SK-N-MC (cell line): ENCODE measurements at regions not wholly inside any gene's neighbourhood (a gene's known extent, or its start where the extent isn't known, plus 50 kb on each side); places are given as distances from the start of the nearest gene placed in this dataset.

ENCODE experiments used
- EZH2 ChIP-seq: fragments of 200-600 bp; sonication (generic); IDR thresholded peaks from one replicate; pipeline ENCODE4 v1.6.1; 2017; ENCODE audit warnings: antibody characterized with exemption
- FOXP2 ChIP-seq: optimal IDR thresholded peaks from 2 replicates; pipeline ENCODE3; 2011; ENCODE audit warnings: mild to moderate bottlenecking, moderate library complexity; ENCODE audit not compliant: insufficient read depth; ENCODE audit errors: extremely low read length, control extremely low read depth
- POLR2AphosphoS5 ChIP-seq: IDR thresholded peaks from 2 replicates; pipeline ENCODE4 v1.6.1; 2012; ENCODE audit warnings: mild to moderate bottlenecking, low read depth, low read length, borderline replicate concordance

- TF ChIP-seq POLR2AphosphoS5 (no peak), EZH2 (no peak), FOXP2 (no peak)
These were observed 157.8 kb upstream of the PKP2 start for GRCh38 chr12:33054371-33054770.
